ENCODE measurements at regions not wholly inside any gene's neighbourhood (a gene's known extent, or its start where the extent isn't known, plus 50 kb on each side); places are given as distances from the start of the nearest gene placed in this dataset.

- TF ChIP-seq POLR2A (IDR thresholded peaks at IDR 0.05), result no peak
- no peak for TF ChIP-seq CTCF (IDR thresholded peaks at IDR 0.05)
- no peaks in the 10 kb centered on the region for H3K4me1 ChIP-seq
- DNase-seq, result no peak
- no peak overlapping the region for H3K4me3 ChIP-seq
- no peaks in the 10 kb centered on the region for H3K36me3 ChIP-seq
- H3K9me3 ChIP-seq, result no peaks in the 10 kb centered on the region
- no peaks in the 10 kb centered on the region for H3K27me3 ChIP-seq
- intact Hi-C loops (cut with DNase I; ENCODE audit: low total_unique reads), result no loop called here
- no peak overlapping the region for H3K27ac ChIP-seq
These were observed 398.1 kb upstream of the LYPLAL1 start for GRCh38 chr1:218775501-218776021.

GRCh38 chr1:218778257-218779126 is 395.2 kb upstream of the LYPLAL1 start:
- no peak for DNase-seq
- H3K9me3 ChIP-seq, result no peaks in the 10 kb centered on the region
- no peak overlapping the region for H3K4me3 ChIP-seq
- intact Hi-C loops (cut with DNase I; ENCODE audit: low total_unique reads), result no loop called here
- H3K4me1 ChIP-seq, result no peaks in the 10 kb centered on the region
- H3K36me3 ChIP-seq, result no peaks in the 10 kb centered on the region
- no peaks in the 10 kb centered on the region for H3K27me3 ChIP-seq
- H3K27ac ChIP-seq, result no peak overlapping the region
- TF ChIP-seq POLR2A (IDR thresholded peaks at IDR 0.05) (no peak), CTCF (IDR thresholded peaks at IDR 0.05) (no peak)

GRCh38 chr1:218779341-218780100 is 394.2 kb upstream of the LYPLAL1 start:
- Histone ChIP-seq H3K9me3 (no peaks in the 10 kb centered on the region), H3K4me3 (no peak overlapping the region), H3K36me3 (no peaks in the 10 kb centered on the region), H3K27ac (no peak overlapping the region), H3K27me3 (no peaks in the 10 kb centered on the region), H3K4me1 (no peaks in the 10 kb centered on the region)
- DNase-seq, result no peak
- intact Hi-C loops (cut with DNase I; ENCODE audit: low total_unique reads), result no loop called here
- TF ChIP-seq CTCF (IDR thresholded peaks at IDR 0.05) (no peak), POLR2A (IDR thresholded peaks at IDR 0.05) (no peak)

GRCh38 chr1:218783131-218783530 is 390.5 kb upstream of the LYPLAL1 start:
- intact Hi-C loops (cut with DNase I; ENCODE audit: low total_unique reads), result no loop called here
- Histone ChIP-seq H3K36me3 (no peaks in the 10 kb centered on the region), H3K27ac (no peak overlapping the region), H3K4me1 (peaks cover 0 to 4% of the 10 kb centered on the region in 2 donors), H3K9me3 (no peaks in the 10 kb centered on the region), H3K27me3 (no peaks in the 10 kb centered on the region), H3K4me3 (no peak overlapping the region)
- no peak for TF ChIP-seq CTCF (IDR thresholded peaks at IDR 0.05)
- no peak for TF ChIP-seq POLR2A (IDR thresholded peaks at IDR 0.05)
- DNase-seq, result no peak

- intact Hi-C loops (cut with DNase I; ENCODE audit: low total_unique reads), result no loop called here
These were observed 389.8 kb upstream of the LYPLAL1 start for GRCh38 chr1:218783916-218784315.

More at GRCh38 chr1:218783916-218784315, 389.8 kb upstream of the LYPLAL1 start:
- no peak overlapping the region for H3K27ac ChIP-seq
- no peaks in the 10 kb centered on the region for H3K9me3 ChIP-seq
- no peak for DNase-seq
- no peak overlapping the region for H3K4me3 ChIP-seq
- H3K36me3 ChIP-seq, result no peaks in the 10 kb centered on the region
- H3K27me3 ChIP-seq, result no peaks in the 10 kb centered on the region
- no peak for TF ChIP-seq POLR2A (IDR thresholded peaks at IDR 0.05)
- no peak for TF ChIP-seq CTCF (IDR thresholded peaks at IDR 0.05)
- H3K4me1 ChIP-seq, result peaks cover 0 to 4% of the 10 kb centered on the region in 2 donors

All from uterus (tissue), 3 donors.